B cell (primary cell): ENCODE measurements at regions not wholly inside any gene's neighbourhood (a gene's known extent, or its start where the extent isn't known, plus 50 kb on each side); places are given as distances from the start of the nearest gene placed in this dataset.

Experiments
- ATAC-seq: fragments of 200-7000 bp; cut with Tn5 transposase; one replicate; pipeline ENCODE4 v1.10.0; 2021; ENCODE audit warnings: low read depth, mild to moderate bottlenecking, moderate number of reproducible peaks, moderate library complexity
- CTCF ChIA-PET: fragments of 350-600 bp; sonication (Branson Sonifier 250); formaldehyde crosslinking; loops from one replicate; lab custom pipeline; 2021; ENCODE audit warnings: antibody characterized with exemption, inconsistent platforms; lab: Charles Lee
- POLR2A ChIA-PET: fragments of 350-600 bp; sonication (Branson Sonifier 250); formaldehyde crosslinking; loops from one replicate; lab custom pipeline; 2021; ENCODE audit warnings: antibody characterized with exemption; lab: Charles Lee
- DNase-seq: peaks from one replicate; pipeline ENCODE4 v3.0.0; 2013
- H2AFZ ChIP-seq: 2 replicates; pipeline ENCODE4 v1.6.1; 2012; ENCODE audit warnings: mild to moderate bottlenecking, low read depth, low read length; ENCODE audit not compliant: insufficient read depth, poor library complexity, severe bottlenecking
- H3K27ac ChIP-seq, 2 donors: 1 replicate in 1 of 2; 2 replicates in 1 of 2; pipeline ENCODE4 v1.5.1; 2012 to 2013; ENCODE audit warnings: low read length in 2 of 2, mild to moderate bottlenecking in 2 of 2, moderate library complexity in 1 of 2
- H3K27me3 ChIP-seq, 4 experiments: fragments of 200-600 bp in 1 of 4; sonication (generic) in 1 of 4; replicated peaks in 1 of 4; 1 replicate in 2 of 4; 2 replicates in 2 of 4; pipeline versions ENCODE4 v1.6.1 to v1.7.0; 2013 to 2016; ENCODE audit warnings: low read length in 3 of 4, mild to moderate bottlenecking in 2 of 4, mixed read lengths in 1 of 4, moderate library complexity in 1 of 4; ENCODE audit not compliant: insufficient read depth in 4 of 4, control insufficient read depth in 3 of 4; ENCODE audit errors: control extremely low read depth in 1 of 4
- H3K36me3 ChIP-seq, 2 experiments: replicated peaks in 1 of 2; 1 replicate in 1 of 2; 2 replicates in 1 of 2; pipeline versions ENCODE4 v1.6.1 to v1.7.1; 2013; ENCODE audit warnings: low read length in 1 of 2; ENCODE audit not compliant: insufficient read depth in 2 of 2, control insufficient read depth in 1 of 2; ENCODE audit errors: control extremely low read depth in 1 of 2, extremely low read depth in 1 of 2
- H3K4me1 ChIP-seq, 2 donors: fragments of 200-600 bp in 1 of 2; sonication (generic) in 1 of 2; 1 replicate in 1 of 2; 2 replicates in 1 of 2; pipeline versions ENCODE4 v1.5.1 to v1.6.1; 2013 to 2017; ENCODE audit warnings: low read length in 2 of 2; ENCODE audit not compliant: control insufficient read depth in 2 of 2, insufficient read depth in 2 of 2
- H3K4me2 ChIP-seq: replicated peaks from 2 replicates; pipeline ENCODE3; 2012; ENCODE audit warnings: mild to moderate bottlenecking, low read depth, low read length; ENCODE audit not compliant: poor library complexity, severe bottlenecking
- H3K4me3 ChIP-seq, 5 experiments: fragments of 200-600 bp in 1 of 5; sonication (generic) in 1 of 5; 1 replicate in 3 of 5; 2 replicates in 2 of 5; pipeline versions ENCODE4 v1.5.1 to v1.7.0; 2011 to 2016; ENCODE audit warnings: low read length in 4 of 5, mild to moderate bottlenecking in 4 of 5, low read depth in 2 of 5, control low read depth in 1 of 5, moderate library complexity in 1 of 5; ENCODE audit not compliant: insufficient read depth in 1 of 5; ENCODE audit errors: control extremely low read depth in 1 of 5, extremely low read depth in 1 of 5
- H3K79me2 ChIP-seq: fragments of 200-600 bp; sonication (generic); one replicate; pipeline ENCODE4 v1.6.0; 2016; ENCODE audit warnings: low read length; ENCODE audit not compliant: control insufficient read depth, insufficient read depth
- H3K9ac ChIP-seq: fragments of 200-600 bp; sonication (generic); 2 replicates; pipeline ENCODE4 v1.6.1; 2017; ENCODE audit warnings: mild to moderate bottlenecking, low read length, moderate library complexity
- H3K9me3 ChIP-seq, 3 donors: one replicate each; pipeline versions ENCODE4 v1.6.1 to v1.7.1; 2013; ENCODE audit warnings: low read length in 2 of 3; ENCODE audit not compliant: control insufficient read depth in 2 of 3, insufficient read depth in 1 of 3; ENCODE audit errors: control extremely low read depth in 1 of 3
- H4K20me1 ChIP-seq: 2 replicates; pipeline ENCODE4 v1.6.0; 2012; ENCODE audit warnings: mild to moderate bottlenecking, low read length; ENCODE audit not compliant: insufficient read depth, control insufficient read depth, poor library complexity, severe bottlenecking
- H3K27ac Mint-ChIP-seq: one replicate; pipeline ENCODE4 v1.8.0; 2021; ENCODE audit warnings: mixed read lengths
- H3K27me3 Mint-ChIP-seq: one replicate; pipeline ENCODE4 v1.8.0; 2021; ENCODE audit warnings: mixed read lengths
- H3K4me1 Mint-ChIP-seq: one replicate; pipeline ENCODE4 v1.8.0; 2021; ENCODE audit warnings: mixed read lengths
- H3K4me3 Mint-ChIP-seq: one replicate; pipeline ENCODE4 v1.8.0; 2021; ENCODE audit warnings: mixed read lengths
- H3K9me3 Mint-ChIP-seq: one replicate; pipeline ENCODE4 v1.8.0; 2022; ENCODE audit warnings: mixed read lengths; ENCODE audit not compliant: insufficient read depth
- EZH2 ChIP-seq: IDR thresholded peaks from 2 replicates; pipeline ENCODE4 v1.6.1; 2012; ENCODE audit warnings: borderline replicate concordance, low read depth, mild to moderate bottlenecking, moderate library complexity, low read length; ENCODE audit not compliant: insufficient read depth, poor library complexity, severe bottlenecking
- WGBS: methylation state at CpG from one replicate; pipeline ENCODE4 v1.1.5; 2013; ENCODE audit warnings: missing lambda C conversion rate; ENCODE audit not compliant: insufficient coverage; 5-methylcytosine and 5-hydroxymethylcytosine counted together
- intact Hi-C: fragments of 100-400 bp; cut with micrococcal nuclease; formaldehyde crosslinking; loops from one replicate; pipeline ENCODE4 v1.10.0; 2022
- TF ChIP-seq, protein P1 (sequence below): fragments of 200-600 bp; IDR thresholded peaks from one replicate; pipeline ENCODE4 v1.8.0; 2022; ENCODE audit warnings: antibody characterized with exemption, mild to moderate bottlenecking

DNA sequence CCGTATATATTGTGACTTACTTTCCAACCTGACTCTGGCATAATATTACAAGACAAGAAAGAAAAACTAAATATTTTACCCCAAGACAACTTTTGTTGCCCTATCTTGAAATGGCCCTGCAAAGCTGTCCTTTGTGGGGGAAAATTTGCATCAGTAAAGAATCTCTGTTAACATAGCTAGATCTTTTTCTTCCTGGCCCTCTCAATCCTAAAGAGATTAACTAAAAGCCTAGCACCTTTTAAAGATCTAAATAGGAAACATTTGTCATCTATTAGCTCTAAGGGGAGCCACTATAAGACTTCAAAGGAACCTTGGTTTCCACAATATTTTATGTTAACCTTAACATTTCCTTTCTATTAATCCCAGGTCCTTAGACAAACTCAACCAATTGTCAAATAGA, 199.0 kb upstream of the SLITRK3 start:
- H3K9me3 Mint-ChIP-seq, result no peaks in the 10 kb centered on the region
- Histone ChIP-seq H3K27me3 (no peaks in the 10 kb centered on the region), H3K79me2 (no peaks in the 10 kb centered on the region), H3K27ac (no peak overlapping the region), H3K9me3 (peaks cover 0 to 3% (median 2%) of the 10 kb centered on the region in 3 donors), H3K36me3 (no peaks in the 10 kb centered on the region), H3K4me3 (no peak overlapping the region), H3K4me2 (no peak overlapping the region), H3K4me1 (no peaks in the 10 kb centered on the region), H3K9ac (no peak overlapping the region), H4K20me1 (no peaks in the 10 kb centered on the region), H2AFZ (no peak overlapping the region)
- ATAC-seq, result no peak
- POLR2A ChIA-PET, result no interaction called here
- no peak for TF ChIP-seq EZH2
- TF ChIP-seq, protein P1, sequence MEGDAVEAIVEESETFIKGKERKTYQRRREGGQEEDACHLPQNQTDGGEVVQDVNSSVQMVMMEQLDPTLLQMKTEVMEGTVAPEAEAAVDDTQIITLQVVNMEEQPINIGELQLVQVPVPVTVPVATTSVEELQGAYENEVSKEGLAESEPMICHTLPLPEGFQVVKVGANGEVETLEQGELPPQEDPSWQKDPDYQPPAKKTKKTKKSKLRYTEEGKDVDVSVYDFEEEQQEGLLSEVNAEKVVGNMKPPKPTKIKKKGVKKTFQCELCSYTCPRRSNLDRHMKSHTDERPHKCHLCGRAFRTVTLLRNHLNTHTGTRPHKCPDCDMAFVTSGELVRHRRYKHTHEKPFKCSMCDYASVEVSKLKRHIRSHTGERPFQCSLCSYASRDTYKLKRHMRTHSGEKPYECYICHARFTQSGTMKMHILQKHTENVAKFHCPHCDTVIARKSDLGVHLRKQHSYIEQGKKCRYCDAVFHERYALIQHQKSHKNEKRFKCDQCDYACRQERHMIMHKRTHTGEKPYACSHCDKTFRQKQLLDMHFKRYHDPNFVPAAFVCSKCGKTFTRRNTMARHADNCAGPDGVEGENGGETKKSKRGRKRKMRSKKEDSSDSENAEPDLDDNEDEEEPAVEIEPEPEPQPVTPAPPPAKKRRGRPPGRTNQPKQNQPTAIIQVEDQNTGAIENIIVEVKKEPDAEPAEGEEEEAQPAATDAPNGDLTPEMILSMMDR, result no peak
- intact Hi-C loops, result no loop called here
- H3K27me3 Mint-ChIP-seq, result no peaks in the 10 kb centered on the region
- no peak overlapping the region for H3K27ac Mint-ChIP-seq
- no peaks in the 10 kb centered on the region for H3K4me1 Mint-ChIP-seq
- DNase-seq, result no peak
- WGBS, result no CpG with 5 or more reads among the region's 1 CpG
- CTCF ChIA-PET, result no interaction called here
- H3K4me3 Mint-ChIP-seq, result no peak overlapping the region

DNA sequence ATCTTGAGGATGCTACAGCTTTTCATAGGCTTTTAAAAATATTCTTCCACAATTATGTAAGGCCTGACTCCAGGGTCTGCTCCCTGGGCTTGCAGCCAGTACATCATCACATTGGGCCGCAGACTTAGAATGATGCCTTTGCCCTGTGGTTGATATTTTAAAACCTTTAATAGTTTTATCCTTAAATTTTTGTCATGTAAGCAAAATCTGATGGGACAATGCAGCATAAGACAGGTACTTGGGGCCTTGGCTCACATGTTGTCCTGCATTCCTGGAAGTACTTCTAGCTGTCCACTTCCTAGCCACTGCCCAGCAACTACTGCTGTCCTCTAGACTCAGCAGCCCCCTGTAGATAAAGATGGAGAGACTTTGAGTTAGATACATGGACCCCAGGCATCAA, 197.3 kb upstream of the SLITRK3 start:
- Histone ChIP-seq H3K27me3 (no peaks in the 10 kb centered on the region), H3K79me2 (no peaks in the 10 kb centered on the region), H3K9ac (no peak overlapping the region), H4K20me1 (no peaks in the 10 kb centered on the region), H3K4me3 (no peak overlapping the region), H3K36me3 (no peaks in the 10 kb centered on the region), H2AFZ (no peak overlapping the region), H3K4me2 (no peak overlapping the region), H3K4me1 (no peaks in the 10 kb centered on the region), H3K27ac (no peak overlapping the region), H3K9me3 (peaks cover 0 to 3% (median 2%) of the 10 kb centered on the region in 3 donors)
- H3K27me3 Mint-ChIP-seq, result no peaks in the 10 kb centered on the region
- CTCF ChIA-PET, result no interaction called here
- WGBS, result no CpG with 5 or more reads among the region's 1 CpG
- H3K4me3 Mint-ChIP-seq, result no peak overlapping the region
- TF ChIP-seq, protein P1, result no peak
- no peak for TF ChIP-seq EZH2
- DNase-seq, result no peak
- no peak for ATAC-seq
- H3K9me3 Mint-ChIP-seq, result no peaks in the 10 kb centered on the region
- no peaks in the 10 kb centered on the region for H3K4me1 Mint-ChIP-seq
- intact Hi-C loops, result no loop called here
- no peak overlapping the region for H3K27ac Mint-ChIP-seq
- POLR2A ChIA-PET, result no interaction called here
